Thyroid gland (tissue), 4 donors: ENCODE measurements at regions not wholly inside any gene's neighbourhood (a gene's known extent, or its start where the extent isn't known, plus 50 kb on each side); places are given as distances from the start of the nearest gene placed in this dataset.

ENCODE experiments used
- DNase-seq, 2 donors: peaks; one replicate each; pipeline ENCODE4 v3.0.0-alpha.2; 2019
- H3K27ac ChIP-seq, 3 donors: fragments of 200-600 bp; sonication (generic); 1 replicate in 2 of 3; 2 replicates in 1 of 3; pipeline ENCODE4 v1.5.1; 2016 to 2019; ENCODE audit warnings: mild to moderate bottlenecking in 1 of 3, moderate library complexity in 1 of 3
- H3K27me3 ChIP-seq: fragments of 200-600 bp; sonication (generic); one replicate; pipeline ENCODE4 v1.5.1; 2019
- H3K36me3 ChIP-seq, 2 donors: fragments of 200-600 bp; sonication (generic); one replicate each; pipeline ENCODE4 v1.5.1; 2016 to 2019
- H3K4me1 ChIP-seq, 2 donors: fragments of 200-600 bp; sonication (generic); one replicate each; pipeline ENCODE4 v1.5.1; 2017 to 2019
- H3K4me3 ChIP-seq, 3 donors: fragments of 200-600 bp; sonication (generic); replicated peaks in 1 of 3; 1 replicate in 2 of 3; 2 replicates in 1 of 3; pipeline ENCODE4 v1.5.1; 2016; ENCODE audit warnings: mild to moderate bottlenecking in 1 of 3
- H3K9me3 ChIP-seq: fragments of 200-600 bp; sonication (generic); one replicate; pipeline ENCODE4 v1.5.1; 2017
- CTCF ChIP-seq, 6 experiments: fragments of 200-600 bp in 3 of 6; fragments of 450-650 bp in 3 of 6; sonication (generic) in 3 of 6; IDR thresholded peaks; one replicate each; pipeline ENCODE4 v1.5.1; 2016 to 2019; ENCODE audit warnings: antibody characterized with exemption in 6 of 6, mild to moderate bottlenecking in 2 of 6, inconsistent platforms in 1 of 6, moderate library complexity in 1 of 6
- POLR2A ChIP-seq, 2 donors: fragments of 450-650 bp; IDR thresholded peaks; one replicate each; pipeline ENCODE4 v1.6.1; 2017; ENCODE audit warnings: antibody characterized with exemption in 2 of 2, mild to moderate bottlenecking in 2 of 2, moderate library complexity in 1 of 2
- WGBS, 2 donors: methylation state at CpG; one replicate each; pipeline ENCODE4 v1.1.5; 2017; 5-methylcytosine and 5-hydroxymethylcytosine counted together
- intact Hi-C: fragments of 100-400 bp; cut with DNase I; formaldehyde crosslinking; loops from one replicate; pipeline ENCODE4 v1.15.1; 2023

GRCh38 chr5:29822521-29822920 lies 1371.0 kb upstream of the CDH6 start:
- DNase-seq, result no peak
- Histone ChIP-seq H3K27me3 (no peaks in the 10 kb centered on the region), H3K4me1 (no peaks in the 10 kb centered on the region), H3K27ac (no peak overlapping the region), H3K36me3 (no peaks in the 10 kb centered on the region), H3K4me3 (no peak overlapping the region), H3K9me3 (no peaks in the 10 kb centered on the region)
- 65 to 70% methylated on average over 4 of the region's 4 CpGs for WGBS, 2 donors
- intact Hi-C loops, result no loop called here
- no peak for TF ChIP-seq CTCF (IDR thresholded peaks at IDR 0.05)

GRCh38 chr5:29811914-29812679 lies 1381.4 kb upstream of the CDH6 start:
- Histone ChIP-seq H3K4me3 (no peak overlapping the region), H3K27me3 (no peaks in the 10 kb centered on the region), H3K9me3 (no peaks in the 10 kb centered on the region), H3K27ac (no peak overlapping the region), H3K4me1 (no peaks in the 10 kb centered on the region), H3K36me3 (no peaks in the 10 kb centered on the region)
- no peak for DNase-seq
- intact Hi-C loops, result no loop called here
- no peak for TF ChIP-seq CTCF (IDR thresholded peaks at IDR 0.05)
- TF ChIP-seq POLR2A (IDR thresholded peaks at IDR 0.05), result no peak
- WGBS, 2 donors, result 60 to 70% methylated on average over 2 of the region's 2 CpGs

GRCh38 chr5:29805804-29806203 lies 1387.7 kb upstream of the CDH6 start:
- no peak overlapping the region for H3K4me3 ChIP-seq
- no peak overlapping the region for H3K27ac ChIP-seq
- no peak for TF ChIP-seq CTCF (IDR thresholded peaks at IDR 0.05)
- TF ChIP-seq POLR2A (IDR thresholded peaks at IDR 0.05), result no peak
- no peaks in the 10 kb centered on the region for H3K36me3 ChIP-seq
- no peaks in the 10 kb centered on the region for H3K9me3 ChIP-seq
- H3K4me1 ChIP-seq, result no peaks in the 10 kb centered on the region
- no peaks in the 10 kb centered on the region for H3K27me3 ChIP-seq
- intact Hi-C loops, result no loop called here
- 92 to 96% methylated on average over 3 of the region's 3 CpGs for WGBS, 2 donors
- DNase-seq, result no peak

- intact Hi-C loops, result no loop called here
- Histone ChIP-seq H3K4me3 (no peak overlapping the region), H3K9me3 (no peaks in the 10 kb centered on the region), H3K27ac (no peak overlapping the region), H3K27me3 (no peaks in the 10 kb centered on the region), H3K4me1 (no peaks in the 10 kb centered on the region), H3K36me3 (no peaks in the 10 kb centered on the region)
- no peak for DNase-seq
- TF ChIP-seq CTCF (IDR thresholded peaks at IDR 0.05) (no peak), POLR2A (IDR thresholded peaks at IDR 0.05) (no peak)
- WGBS, 2 donors, result 64 to 65% methylated on average over 5 of the region's 5 CpGs
These were observed 1392.7 kb upstream of the CDH6 start for GRCh38 chr5:29800752-29801151.

- WGBS, 2 donors, result 67 to 75% methylated on average over 2 of the region's 2 CpGs
- TF ChIP-seq CTCF (IDR thresholded peaks at IDR 0.05) (no peak), POLR2A (IDR thresholded peaks at IDR 0.05) (no peak)
- H3K36me3 ChIP-seq, result no peaks in the 10 kb centered on the region
- H3K4me1 ChIP-seq, result no peaks in the 10 kb centered on the region
- H3K9me3 ChIP-seq, result no peaks in the 10 kb centered on the region
- intact Hi-C loops, result no loop called here
- H3K27ac ChIP-seq, result no peak overlapping the region
- DNase-seq, result no peak
- H3K27me3 ChIP-seq, result no peaks in the 10 kb centered on the region
- no peak overlapping the region for H3K4me3 ChIP-seq
These were observed 1397.5 kb upstream of the CDH6 start for GRCh38 chr5:29796013-29796412.
